AG09309 (cell line): ENCODE measurements at regions not wholly inside any gene's neighbourhood (a gene's known extent, or its start where the extent isn't known, plus 50 kb on each side); places are given as distances from the start of the nearest gene placed in this dataset.
A peak's percentile ranks its signal among the peaks of the same experiment; 100 is the strongest.

Experiments used
- DNase-seq: peaks from one replicate; pipeline ENCODE4 v3.0.0-alpha.2; 2010; ENCODE audit warnings: low read depth
- H3K4me3 ChIP-seq: 2 replicates; pipeline ENCODE4 v1.5.1; 2011; ENCODE audit warnings: mild to moderate bottlenecking, low read depth, low read length, moderate library complexity; ENCODE audit not compliant: control insufficient read depth
- CTCF ChIP-seq: IDR thresholded peaks from 2 replicates; pipeline ENCODE4 v1.5.1; 2011; ENCODE audit warnings: mild to moderate bottlenecking, low read depth, low read length, inconsistent platforms; ENCODE audit not compliant: insufficient read depth, control insufficient read depth; ENCODE audit errors: missing control alignments

DNA sequence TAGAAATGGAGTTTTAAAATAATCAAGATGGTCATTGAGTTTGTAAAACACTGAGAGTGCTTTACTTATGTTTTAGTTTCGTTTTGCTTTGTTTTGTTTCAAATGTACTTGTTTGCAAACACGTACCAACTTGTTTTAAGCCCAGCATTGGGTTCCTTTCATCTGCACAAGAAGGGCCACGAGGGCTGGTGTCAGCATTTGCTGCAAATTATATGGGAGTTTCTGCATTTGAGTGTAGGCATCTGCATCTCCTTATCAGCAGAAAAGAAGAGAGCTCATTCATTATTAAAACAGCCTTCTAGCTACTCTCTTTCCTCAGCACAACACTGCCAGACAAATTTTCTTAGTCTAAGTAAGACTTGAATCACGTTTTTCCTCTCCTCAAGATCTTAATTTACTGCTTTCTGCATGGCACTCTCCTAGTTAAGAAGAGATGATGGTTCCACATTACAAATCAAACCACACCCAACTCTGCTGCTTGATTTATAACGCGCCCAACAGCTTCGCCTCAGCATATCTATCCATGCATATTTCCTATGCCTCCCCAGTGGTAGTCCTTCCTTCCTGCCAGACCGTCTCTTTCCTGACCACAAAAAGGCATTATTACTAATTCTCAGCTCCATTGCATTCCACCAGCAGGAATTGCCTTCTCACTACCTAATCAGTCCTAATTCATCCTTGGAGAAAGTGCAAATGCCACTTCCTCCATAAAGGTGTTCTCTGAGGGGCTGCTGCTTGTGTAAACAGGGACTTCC is 95.2 kb upstream of the CAST start:
- no peak for TF ChIP-seq CTCF
- no peak for DNase-seq
- H3K4me3 ChIP-seq = no peak overlapping the region

- no peak for DNase-seq
- no peak overlapping the region for H3K4me3 ChIP-seq
- TF ChIP-seq CTCF = no peak
Observed at GRCh38 chr5:96569332-96569731, 92.8 kb upstream of the CAST start.

DNA sequence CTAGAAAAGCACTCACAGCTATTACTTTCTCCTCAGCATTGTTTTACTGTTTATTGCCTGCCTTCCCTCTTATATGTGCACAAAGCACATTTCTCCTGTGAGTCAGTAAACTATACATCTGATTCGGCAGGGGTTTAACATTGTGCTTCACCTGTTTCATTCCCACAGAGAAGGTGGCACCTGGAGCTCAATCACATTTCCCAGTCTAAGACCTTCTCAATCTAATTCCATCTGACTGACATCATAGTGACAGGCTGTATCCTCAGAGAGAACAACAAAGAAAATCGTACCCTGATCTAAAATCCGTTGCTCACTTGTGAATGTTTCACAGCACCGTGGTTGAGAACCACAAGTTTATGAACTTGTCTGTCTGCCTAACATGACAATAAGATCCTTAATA is 92.4 kb upstream of the CAST start:
- no peak overlapping the region for H3K4me3 ChIP-seq
- no peak for TF ChIP-seq CTCF

DNA sequence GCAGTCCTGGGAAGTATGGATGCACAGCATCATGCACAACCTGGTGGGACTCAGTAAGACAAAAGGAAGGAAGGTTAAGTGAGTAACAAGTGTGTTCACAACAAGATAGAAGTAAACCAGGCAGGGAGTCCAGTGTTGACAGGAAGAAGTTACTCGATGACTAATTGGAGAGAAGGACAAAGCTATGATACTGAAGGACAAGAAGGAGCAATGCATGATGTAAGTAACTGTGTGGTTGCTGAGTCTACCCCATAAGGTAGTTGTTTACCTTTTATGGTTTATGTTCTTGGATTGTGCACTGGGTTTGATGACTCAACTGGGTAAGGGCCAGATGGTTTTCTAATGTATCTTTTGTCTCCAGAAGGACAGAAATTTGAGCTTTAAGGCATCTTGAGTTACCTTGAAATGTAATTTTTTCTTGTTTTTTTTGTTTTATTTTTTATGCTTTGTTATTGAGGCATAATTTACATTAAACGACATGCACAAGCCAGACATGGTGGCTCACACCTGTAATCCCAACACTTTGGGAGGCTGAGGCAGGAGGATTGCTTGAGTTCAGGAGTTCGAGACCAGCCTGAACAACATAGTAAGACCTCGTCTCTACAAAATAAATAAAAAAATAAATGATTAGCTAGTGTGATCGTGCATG is 89.2 kb upstream of the CAST start:
- no peak for TF ChIP-seq CTCF
- peak; percentile 73 for DNase-seq
- no peak overlapping the region for H3K4me3 ChIP-seq

More for the DNA sequence above, 92.4 kb upstream of the CAST start:
- no peak for DNase-seq

DNA sequence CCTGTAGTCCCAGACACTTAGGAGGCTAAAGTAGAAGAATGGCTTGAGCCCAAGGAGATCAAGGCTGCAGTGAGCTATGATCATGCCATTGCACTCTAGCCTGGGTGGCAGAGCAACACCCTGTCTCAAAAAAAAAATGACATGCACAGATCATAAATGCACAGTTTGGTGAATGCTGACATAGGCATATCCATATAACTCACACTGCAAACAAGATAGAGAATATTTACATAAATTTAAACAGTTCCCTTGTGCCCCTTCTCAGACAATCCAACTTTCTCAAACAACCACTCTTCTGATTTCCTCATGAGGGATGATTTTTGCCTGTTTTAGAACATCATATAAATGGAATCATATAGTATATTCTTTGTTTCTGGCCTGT is 88.7 kb upstream of the CAST start:
- no peak for TF ChIP-seq CTCF
- no peak overlapping the region for H3K4me3 ChIP-seq
- DNase-seq = no peak

DNA sequence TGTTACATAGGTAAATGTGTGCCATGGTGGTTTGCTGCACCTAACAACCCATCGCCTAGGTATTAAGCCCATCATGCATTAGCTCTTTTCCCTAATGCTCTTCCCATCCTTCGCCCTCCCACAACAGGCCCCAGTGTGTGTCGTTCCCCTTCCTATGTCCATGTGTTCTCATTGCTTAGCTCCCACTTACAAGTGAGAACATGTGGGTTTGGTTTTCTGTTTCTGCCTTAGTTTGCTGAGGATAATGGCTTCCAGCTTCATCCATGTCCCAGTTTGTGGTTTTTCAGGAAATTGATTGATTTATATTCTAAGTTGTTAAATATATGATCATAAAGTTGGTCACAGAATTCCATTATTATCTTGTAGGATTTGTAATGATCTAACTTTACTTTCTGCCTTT is 85.3 kb upstream of the CAST start:
- TF ChIP-seq CTCF = no peak
- DNase-seq = no peak
- H3K4me3 ChIP-seq = no peak overlapping the region

- TF ChIP-seq CTCF = no peak
- no peak for DNase-seq
- no peak overlapping the region for H3K4me3 ChIP-seq
Observed at GRCh38 chr5:96577909-96578308, 84.3 kb upstream of the CAST start.
